ENCODE measurements at regions not wholly inside any gene's neighbourhood (a gene's known extent, or its start where the extent isn't known, plus 50 kb on each side); places are given as distances from the start of the nearest gene placed in this dataset.
"Not testable (repeated sequence)": the region's sequence is repeated elsewhere in the genome, so short reads cannot be mapped to it uniquely, and the experiment has no call there.

- TF ChIP-seq, protein P1, sequence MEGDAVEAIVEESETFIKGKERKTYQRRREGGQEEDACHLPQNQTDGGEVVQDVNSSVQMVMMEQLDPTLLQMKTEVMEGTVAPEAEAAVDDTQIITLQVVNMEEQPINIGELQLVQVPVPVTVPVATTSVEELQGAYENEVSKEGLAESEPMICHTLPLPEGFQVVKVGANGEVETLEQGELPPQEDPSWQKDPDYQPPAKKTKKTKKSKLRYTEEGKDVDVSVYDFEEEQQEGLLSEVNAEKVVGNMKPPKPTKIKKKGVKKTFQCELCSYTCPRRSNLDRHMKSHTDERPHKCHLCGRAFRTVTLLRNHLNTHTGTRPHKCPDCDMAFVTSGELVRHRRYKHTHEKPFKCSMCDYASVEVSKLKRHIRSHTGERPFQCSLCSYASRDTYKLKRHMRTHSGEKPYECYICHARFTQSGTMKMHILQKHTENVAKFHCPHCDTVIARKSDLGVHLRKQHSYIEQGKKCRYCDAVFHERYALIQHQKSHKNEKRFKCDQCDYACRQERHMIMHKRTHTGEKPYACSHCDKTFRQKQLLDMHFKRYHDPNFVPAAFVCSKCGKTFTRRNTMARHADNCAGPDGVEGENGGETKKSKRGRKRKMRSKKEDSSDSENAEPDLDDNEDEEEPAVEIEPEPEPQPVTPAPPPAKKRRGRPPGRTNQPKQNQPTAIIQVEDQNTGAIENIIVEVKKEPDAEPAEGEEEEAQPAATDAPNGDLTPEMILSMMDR (IDR thresholded peaks at IDR 0.05; ENCODE audit: control insufficient read depth, extremely low read depth, insufficient read depth) = no peak
- DNase-seq (ENCODE audit: low read depth) = no peak
- H3K4me3 ChIP-seq (ENCODE audit: low read depth, low read length) = no peak overlapping the region
Observed at GRCh38 chrX:124426288-124427169, 80.2 kb downstream of the SH2D1A start.

DNA sequence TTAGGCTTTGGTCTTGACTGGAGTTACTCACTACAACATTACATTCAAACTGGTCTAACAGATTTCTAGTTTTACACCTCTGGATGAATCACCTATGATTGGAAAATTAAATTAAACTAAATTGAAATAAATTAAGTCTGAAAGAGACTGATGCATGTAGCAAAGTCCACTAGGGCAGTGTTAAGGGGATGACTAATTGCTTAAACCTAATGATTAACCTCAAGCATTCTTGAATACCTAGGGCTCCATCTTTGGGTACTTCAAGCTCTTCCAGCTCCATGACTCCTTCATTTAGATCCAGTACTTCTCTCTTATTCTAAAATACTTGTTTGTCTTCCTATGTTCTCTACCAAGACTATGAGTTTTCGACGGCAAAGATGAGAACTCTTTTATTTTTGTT, 86.8 kb downstream of the SH2D1A start:
- DNase-seq (ENCODE audit: low read depth) = no peak
- H3K4me3 ChIP-seq (ENCODE audit: low read depth, low read length) = no peak overlapping the region
- TF ChIP-seq, protein P1 (IDR thresholded peaks at IDR 0.05; ENCODE audit: control insufficient read depth, extremely low read depth, insufficient read depth) = no peak

GRCh38 chrX:124435616-124436015, 89.3 kb downstream of the SH2D1A start:
- no peak for DNase-seq (ENCODE audit: low read depth)
- H3K4me3 ChIP-seq (ENCODE audit: low read depth, low read length) = no peak overlapping the region
- TF ChIP-seq, protein P1 (IDR thresholded peaks at IDR 0.05; ENCODE audit: control insufficient read depth, extremely low read depth, insufficient read depth) = no peak

GRCh38 chrX:124440695-124441094, 94.3 kb downstream of the SH2D1A start:
- H3K4me3 ChIP-seq (ENCODE audit: low read depth, low read length) = no peak overlapping the region
- no peak for DNase-seq (ENCODE audit: low read depth)
- TF ChIP-seq, protein P1 (IDR thresholded peaks at IDR 0.05; ENCODE audit: control insufficient read depth, extremely low read depth, insufficient read depth) = no peak

DNA sequence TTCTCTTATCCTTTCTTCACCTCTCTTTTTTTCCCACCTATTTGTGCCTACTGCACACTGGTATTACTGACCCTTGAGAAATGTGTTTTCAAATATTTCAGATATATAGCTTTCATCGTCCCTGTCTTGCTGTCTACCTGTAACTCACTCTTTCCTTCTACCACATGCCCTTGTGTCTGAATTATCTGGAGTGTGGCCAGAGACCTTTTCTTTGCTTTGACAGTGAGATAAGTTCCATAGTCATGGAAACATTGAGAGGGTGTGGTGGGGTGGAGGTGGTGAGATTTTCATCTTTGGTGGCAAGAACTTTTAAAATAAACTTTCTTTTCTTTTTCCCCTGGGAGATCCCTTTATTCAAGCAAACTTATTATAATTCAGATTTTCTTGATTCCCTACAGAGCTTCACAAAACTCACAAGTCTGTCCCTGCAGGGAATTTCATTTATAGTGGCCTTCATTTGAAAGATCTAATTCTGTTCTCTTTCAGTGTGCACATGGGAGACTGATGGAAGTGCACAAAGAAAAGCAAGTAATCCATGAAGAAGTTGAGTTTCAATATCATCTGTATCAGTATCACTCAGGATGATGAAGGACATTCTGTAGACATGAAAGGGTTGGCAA, 95.7 kb downstream of the SH2D1A start:
- H3K4me3 ChIP-seq (ENCODE audit: low read depth, low read length) = no peak overlapping the region
- no peak for DNase-seq (ENCODE audit: low read depth)
- TF ChIP-seq, protein P1 (IDR thresholded peaks at IDR 0.05; ENCODE audit: control insufficient read depth, extremely low read depth, insufficient read depth) = no peak

GRCh38 chrX:124455966-124456365, 109.6 kb downstream of the SH2D1A start:
- TF ChIP-seq, protein P1 (IDR thresholded peaks at IDR 0.05; ENCODE audit: control insufficient read depth, extremely low read depth, insufficient read depth) = no peak
- H3K4me3 ChIP-seq (ENCODE audit: low read depth, low read length) = no peak overlapping the region
- no peak for DNase-seq (ENCODE audit: low read depth)

DNA sequence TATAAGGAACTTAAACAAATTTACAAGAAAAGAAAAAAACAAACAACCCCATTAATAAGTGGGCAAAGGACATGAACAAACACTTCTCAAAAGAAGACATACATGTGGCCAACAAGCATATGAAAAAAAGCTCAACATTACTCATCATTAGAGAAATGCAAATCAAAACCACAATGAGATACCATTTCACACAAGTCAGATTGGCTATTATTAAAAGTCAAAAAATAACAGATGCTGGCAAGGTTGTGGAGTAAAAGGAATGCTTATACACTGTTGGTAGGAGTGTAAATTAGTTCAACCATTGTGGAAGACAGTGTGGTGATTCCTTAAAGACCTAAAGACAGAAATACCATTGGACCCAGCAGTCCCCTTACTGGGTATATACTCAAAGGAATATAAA, 113.5 kb downstream of the SH2D1A start:
- DNase-seq (ENCODE audit: low read depth); H3K4me3 ChIP-seq (ENCODE audit: low read depth, low read length): not testable (repeated sequence)

Data from LNCaP clone FGC (cell line).